B cell (primary cell): ENCODE measurements at regions not wholly inside any gene's neighbourhood (a gene's known extent, or its start where the extent isn't known, plus 50 kb on each side); places are given as distances from the start of the nearest gene placed in this dataset.

Experiments used
- ATAC-seq: fragments of 200-7000 bp; cut with Tn5 transposase; one replicate; pipeline ENCODE4 v1.10.0; 2021; ENCODE audit warnings: low read depth, mild to moderate bottlenecking, moderate number of reproducible peaks, moderate library complexity
- CTCF ChIA-PET: fragments of 350-600 bp; sonication (Branson Sonifier 250); formaldehyde crosslinking; loops from one replicate; lab custom pipeline; 2021; ENCODE audit warnings: antibody characterized with exemption, inconsistent platforms; lab: Charles Lee
- POLR2A ChIA-PET: fragments of 350-600 bp; sonication (Branson Sonifier 250); formaldehyde crosslinking; loops from one replicate; lab custom pipeline; 2021; ENCODE audit warnings: antibody characterized with exemption; lab: Charles Lee
- DNase-seq: peaks from one replicate; pipeline ENCODE4 v3.0.0; 2013
- H2AFZ ChIP-seq: 2 replicates; pipeline ENCODE4 v1.6.1; 2012; ENCODE audit warnings: mild to moderate bottlenecking, low read depth, low read length; ENCODE audit not compliant: insufficient read depth, poor library complexity, severe bottlenecking
- H3K27ac ChIP-seq, 2 donors: 1 replicate in 1 of 2; 2 replicates in 1 of 2; pipeline ENCODE4 v1.5.1; 2012 to 2013; ENCODE audit warnings: low read length in 2 of 2, mild to moderate bottlenecking in 2 of 2, moderate library complexity in 1 of 2
- H3K27me3 ChIP-seq, 4 experiments: fragments of 200-600 bp in 1 of 4; sonication (generic) in 1 of 4; replicated peaks in 1 of 4; 1 replicate in 2 of 4; 2 replicates in 2 of 4; pipeline versions ENCODE4 v1.6.1 to v1.7.0; 2013 to 2016; ENCODE audit warnings: low read length in 3 of 4, mild to moderate bottlenecking in 2 of 4, mixed read lengths in 1 of 4, moderate library complexity in 1 of 4; ENCODE audit not compliant: insufficient read depth in 4 of 4, control insufficient read depth in 3 of 4; ENCODE audit errors: control extremely low read depth in 1 of 4
- H3K36me3 ChIP-seq, 2 experiments: replicated peaks in 1 of 2; 1 replicate in 1 of 2; 2 replicates in 1 of 2; pipeline versions ENCODE4 v1.6.1 to v1.7.1; 2013; ENCODE audit warnings: low read length in 1 of 2; ENCODE audit not compliant: insufficient read depth in 2 of 2, control insufficient read depth in 1 of 2; ENCODE audit errors: control extremely low read depth in 1 of 2, extremely low read depth in 1 of 2
- H3K4me1 ChIP-seq, 2 donors: fragments of 200-600 bp in 1 of 2; sonication (generic) in 1 of 2; 1 replicate in 1 of 2; 2 replicates in 1 of 2; pipeline versions ENCODE4 v1.5.1 to v1.6.1; 2013 to 2017; ENCODE audit warnings: low read length in 2 of 2; ENCODE audit not compliant: control insufficient read depth in 2 of 2, insufficient read depth in 2 of 2
- H3K4me2 ChIP-seq: replicated peaks from 2 replicates; pipeline ENCODE3; 2012; ENCODE audit warnings: mild to moderate bottlenecking, low read depth, low read length; ENCODE audit not compliant: poor library complexity, severe bottlenecking
- H3K4me3 ChIP-seq, 5 experiments: fragments of 200-600 bp in 1 of 5; sonication (generic) in 1 of 5; 1 replicate in 3 of 5; 2 replicates in 2 of 5; pipeline versions ENCODE4 v1.5.1 to v1.7.0; 2011 to 2016; ENCODE audit warnings: low read length in 4 of 5, mild to moderate bottlenecking in 4 of 5, low read depth in 2 of 5, control low read depth in 1 of 5, moderate library complexity in 1 of 5; ENCODE audit not compliant: insufficient read depth in 1 of 5; ENCODE audit errors: control extremely low read depth in 1 of 5, extremely low read depth in 1 of 5
- H3K79me2 ChIP-seq: fragments of 200-600 bp; sonication (generic); one replicate; pipeline ENCODE4 v1.6.0; 2016; ENCODE audit warnings: low read length; ENCODE audit not compliant: control insufficient read depth, insufficient read depth
- H3K9ac ChIP-seq: fragments of 200-600 bp; sonication (generic); 2 replicates; pipeline ENCODE4 v1.6.1; 2017; ENCODE audit warnings: mild to moderate bottlenecking, low read length, moderate library complexity
- H3K9me3 ChIP-seq, 3 donors: one replicate each; pipeline versions ENCODE4 v1.6.1 to v1.7.1; 2013; ENCODE audit warnings: low read length in 2 of 3; ENCODE audit not compliant: control insufficient read depth in 2 of 3, insufficient read depth in 1 of 3; ENCODE audit errors: control extremely low read depth in 1 of 3
- H4K20me1 ChIP-seq: 2 replicates; pipeline ENCODE4 v1.6.0; 2012; ENCODE audit warnings: mild to moderate bottlenecking, low read length; ENCODE audit not compliant: insufficient read depth, control insufficient read depth, poor library complexity, severe bottlenecking
- H3K27ac Mint-ChIP-seq: one replicate; pipeline ENCODE4 v1.8.0; 2021; ENCODE audit warnings: mixed read lengths
- H3K27me3 Mint-ChIP-seq: one replicate; pipeline ENCODE4 v1.8.0; 2021; ENCODE audit warnings: mixed read lengths
- H3K4me1 Mint-ChIP-seq: one replicate; pipeline ENCODE4 v1.8.0; 2021; ENCODE audit warnings: mixed read lengths
- H3K4me3 Mint-ChIP-seq: one replicate; pipeline ENCODE4 v1.8.0; 2021; ENCODE audit warnings: mixed read lengths
- H3K9me3 Mint-ChIP-seq: one replicate; pipeline ENCODE4 v1.8.0; 2022; ENCODE audit warnings: mixed read lengths; ENCODE audit not compliant: insufficient read depth
- CTCF ChIP-seq: fragments of 200-600 bp; IDR thresholded peaks from one replicate; pipeline ENCODE4 v1.8.0; 2022; ENCODE audit warnings: antibody characterized with exemption, mild to moderate bottlenecking
- EZH2 ChIP-seq: IDR thresholded peaks from 2 replicates; pipeline ENCODE4 v1.6.1; 2012; ENCODE audit warnings: borderline replicate concordance, low read depth, mild to moderate bottlenecking, moderate library complexity, low read length; ENCODE audit not compliant: insufficient read depth, poor library complexity, severe bottlenecking
- WGBS: methylation state at CpG from one replicate; pipeline ENCODE4 v1.1.5; 2013; ENCODE audit warnings: missing lambda C conversion rate; ENCODE audit not compliant: insufficient coverage; 5-methylcytosine and 5-hydroxymethylcytosine counted together
- intact Hi-C: fragments of 100-400 bp; cut with micrococcal nuclease; formaldehyde crosslinking; loops from one replicate; pipeline ENCODE4 v1.10.0; 2022

GRCh38 chr18:75496151-75496550 is 68.6 kb upstream of the SMIM21 start:
- TF ChIP-seq CTCF: no peak
- no peak for TF ChIP-seq EZH2
- Histone ChIP-seq H3K9me3 (no peaks in the 10 kb centered on the region), H3K4me2 (no peak overlapping the region), H3K4me3 (no peak overlapping the region), H4K20me1 (no peaks in the 10 kb centered on the region), H3K4me1 (no peaks in the 10 kb centered on the region), H3K9ac (no peak overlapping the region), H3K27ac (no peak overlapping the region), H2AFZ (no peak overlapping the region), H3K79me2 (no peaks in the 10 kb centered on the region), H3K27me3 (no peaks in the 10 kb centered on the region), H3K36me3 (no peaks in the 10 kb centered on the region)
- Mint-ChIP-seq H3K4me3 (no peak overlapping the region), H3K4me1 (no peaks in the 10 kb centered on the region), H3K27me3 (peaks cover 2% of the 10 kb centered on the region), H3K27ac (no peak overlapping the region), H3K9me3 (no peaks in the 10 kb centered on the region)
- CTCF ChIA-PET: interaction anchor here (1.2 kb wide), 1 partner anchor 22 kb away, joined by 3 read pairs; no protein-coding TSS in a partner anchor
- ATAC-seq (no peak), DNase-seq (no peak)
- WGBS: 93% methylated on average over 3 of the region's 7 CpGs
- intact Hi-C loops: no loop called here
- POLR2A ChIA-PET: no interaction called here

GRCh38 chr18:75492852-75493251 is 65.3 kb upstream of the SMIM21 start:
- Histone ChIP-seq H2AFZ (no peak overlapping the region), H3K27me3 (no peaks in the 10 kb centered on the region), H3K4me3 (no peak overlapping the region), H3K4me1 (no peaks in the 10 kb centered on the region), H4K20me1 (no peaks in the 10 kb centered on the region), H3K27ac (no peak overlapping the region), H3K79me2 (no peaks in the 10 kb centered on the region), H3K9me3 (no peaks in the 10 kb centered on the region), H3K4me2 (no peak overlapping the region), H3K9ac (no peak overlapping the region), H3K36me3 (no peaks in the 10 kb centered on the region)
- ATAC-seq: no peak
- Mint-ChIP-seq H3K27me3 (no peaks in the 10 kb centered on the region), H3K9me3 (no peaks in the 10 kb centered on the region), H3K4me3 (no peak overlapping the region), H3K27ac (no peak overlapping the region), H3K4me1 (no peaks in the 10 kb centered on the region)
- no CpG with 5 or more reads among the region's 2 CpGs for WGBS
- TF ChIP-seq EZH2 (no peak), CTCF (no peak)
- intact Hi-C loops: no loop called here
- ChIA-PET CTCF (no interaction called here), POLR2A (no interaction called here)
- no peak for DNase-seq
